GM19035 (cell line): ENCODE measurements at regions not wholly inside any gene's neighbourhood (a gene's known extent, or its start where the extent isn't known, plus 50 kb on each side); places are given as distances from the start of the nearest gene placed in this dataset.
"Not testable (repeated sequence)": the region's sequence is repeated elsewhere in the genome, so short reads cannot be mapped to it uniquely, and the experiment has no call there.

Source experiments
- ATAC-seq: cut with Tn5 transposase; IDR thresholded peaks from one replicate; pipeline ENCODE4 v1.9.1; 2021; ENCODE audit not compliant: unreplicated experiment

DNA sequence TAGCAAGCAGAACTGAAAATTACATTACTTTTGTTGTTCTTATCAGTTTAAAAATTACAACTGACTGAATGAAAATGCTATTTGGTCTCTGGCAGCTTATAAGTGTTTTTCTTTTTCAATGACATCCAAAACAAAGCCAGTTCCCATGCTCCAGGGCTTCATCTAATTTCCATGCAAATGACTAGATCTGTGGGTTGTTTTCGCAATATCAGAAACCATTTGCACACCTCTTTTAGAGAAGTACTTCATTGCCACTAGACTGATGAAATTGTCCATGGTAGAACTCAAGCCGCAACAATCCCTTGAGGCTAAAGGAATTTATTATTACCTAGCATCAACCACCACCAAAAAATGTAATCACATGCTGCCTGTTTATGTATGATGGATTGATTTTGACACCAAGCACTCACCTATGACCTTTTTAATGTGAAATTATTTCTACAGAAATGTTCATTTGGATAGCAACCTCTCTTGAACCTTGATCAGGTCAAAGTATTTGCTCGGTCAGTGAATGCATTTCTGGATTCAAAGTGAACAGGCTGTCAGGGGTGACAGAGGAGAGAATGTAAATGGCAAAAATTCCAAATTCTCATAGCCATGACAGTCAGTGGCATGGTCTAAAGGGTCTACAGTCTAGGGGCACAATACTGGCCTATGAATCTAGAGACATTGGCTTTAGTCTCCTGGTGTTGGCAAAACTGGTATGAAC lies 769.3 kb downstream of the SORCS1 start:
- ATAC-seq, result no peak

DNA sequence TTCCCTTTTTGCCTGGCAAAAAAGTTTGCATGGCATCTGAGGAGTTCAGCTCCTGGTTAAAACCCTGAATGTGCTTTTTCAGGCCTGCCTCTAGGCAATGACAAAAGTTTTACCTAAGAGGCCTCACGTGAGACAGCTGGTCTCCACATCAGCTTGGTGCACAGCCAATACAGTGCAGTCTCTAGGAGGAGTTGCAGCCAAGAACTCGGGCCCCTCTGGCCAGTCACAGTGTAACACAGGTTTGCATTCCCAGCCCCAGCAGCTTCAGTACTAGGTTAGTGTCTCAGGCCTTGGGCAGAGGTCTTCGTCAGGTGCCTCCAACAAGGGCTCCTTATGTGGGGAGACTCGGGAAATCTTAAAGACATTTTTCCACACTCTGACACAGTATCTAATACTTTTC lies 771.7 kb downstream of the SORCS1 start:
- ATAC-seq, result no peak

- no peak for ATAC-seq
These were observed 777.4 kb downstream of the SORCS1 start for GRCh38 chr10:106387063-106387462.

- no peak for ATAC-seq
These were observed 780.0 kb downstream of the SORCS1 start for GRCh38 chr10:106384496-106384895.

GRCh38 chr10:106380706-106381105 lies 783.8 kb downstream of the SORCS1 start:
- ATAC-seq, result no peak

GRCh38 chr10:106378251-106378650 lies 786.3 kb downstream of the SORCS1 start:
- no peak for ATAC-seq

DNA sequence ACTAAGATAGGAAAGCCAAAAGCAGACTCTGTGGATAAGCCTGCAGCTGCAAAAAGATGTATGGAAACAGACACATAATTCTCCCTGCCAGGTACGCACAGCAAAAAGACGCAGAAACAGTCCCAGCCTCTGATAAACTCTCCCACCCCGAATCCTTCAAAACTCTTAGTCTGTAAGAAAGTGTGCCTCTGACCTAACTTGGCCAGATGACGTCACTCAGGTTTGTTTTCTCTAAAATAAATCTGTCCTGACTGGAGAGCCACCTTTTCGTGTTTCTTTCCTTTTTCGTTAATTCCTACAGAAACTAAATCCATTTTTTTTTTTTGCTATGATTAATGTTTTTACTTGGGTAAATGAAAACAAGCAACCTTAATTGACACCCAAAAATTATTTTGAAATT lies 793.8 kb downstream of the SORCS1 start:
- ATAC-seq, result no peak

DNA sequence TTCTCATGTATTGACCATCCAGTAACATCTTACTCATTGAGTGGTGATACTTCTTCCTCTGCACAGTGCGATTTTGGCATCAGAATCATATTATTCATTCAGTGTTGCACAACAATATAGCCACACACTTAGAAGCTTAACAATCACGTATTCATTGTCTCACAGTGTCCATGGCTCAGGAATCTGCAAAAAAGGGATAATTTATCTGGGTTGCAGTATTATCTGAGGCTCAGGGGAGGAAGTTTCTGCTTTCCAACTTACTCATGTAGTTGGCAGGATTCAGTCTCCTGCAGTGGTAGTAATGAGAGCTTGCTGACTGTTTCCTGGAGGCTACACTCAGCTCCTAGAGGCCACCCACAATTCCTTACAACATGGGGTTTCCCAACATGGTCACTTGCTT lies 803.6 kb downstream of the SORCS1 start:
- ATAC-seq, result no peak

- ATAC-seq, result no peak
These were observed 809.1 kb downstream of the SORCS1 start for GRCh38 chr10:106355450-106355849.

DNA sequence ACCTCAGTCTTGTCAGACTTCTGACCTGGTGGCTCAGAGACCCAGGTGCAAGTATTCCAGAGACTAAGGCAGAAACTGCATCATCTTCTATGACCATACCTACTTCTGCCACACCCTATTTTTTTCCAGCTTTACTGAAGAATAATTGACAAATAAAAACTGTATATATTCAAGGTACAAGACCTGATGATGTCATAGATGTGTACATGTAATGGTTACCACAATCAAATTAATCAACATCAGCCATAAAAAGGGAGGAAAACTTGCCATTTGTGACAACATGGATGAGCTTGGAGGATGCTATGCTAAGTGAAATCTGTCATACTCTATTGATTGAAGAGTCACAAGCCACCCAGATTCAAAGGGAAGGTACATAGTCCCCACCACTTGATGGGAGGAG lies 815.6 kb downstream of the SORCS1 start:
- no peak for ATAC-seq

DNA sequence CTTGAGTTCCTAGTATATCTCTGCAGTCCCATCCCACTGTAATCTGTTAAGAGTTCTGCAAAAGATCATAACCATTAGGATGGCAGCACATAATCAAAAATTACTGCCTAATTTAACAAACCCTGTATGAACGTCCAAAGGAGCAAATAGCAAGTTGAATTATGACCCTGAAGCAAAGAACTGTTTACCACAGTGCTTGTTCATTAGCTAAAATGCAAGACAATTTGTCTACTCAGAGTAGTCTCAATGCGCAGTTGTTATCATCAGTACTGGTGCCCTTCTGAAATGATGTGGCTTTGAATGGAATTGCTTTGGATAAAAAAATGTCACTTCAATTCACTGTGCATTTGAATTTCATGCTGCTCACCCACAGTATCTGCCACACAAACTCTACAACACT lies 817.0 kb downstream of the SORCS1 start:
- ATAC-seq, result no peak

- ATAC-seq, result not testable (repeated sequence)
These were observed 821.0 kb downstream of the SORCS1 start for GRCh38 chr10:106343539-106343938.

DNA sequence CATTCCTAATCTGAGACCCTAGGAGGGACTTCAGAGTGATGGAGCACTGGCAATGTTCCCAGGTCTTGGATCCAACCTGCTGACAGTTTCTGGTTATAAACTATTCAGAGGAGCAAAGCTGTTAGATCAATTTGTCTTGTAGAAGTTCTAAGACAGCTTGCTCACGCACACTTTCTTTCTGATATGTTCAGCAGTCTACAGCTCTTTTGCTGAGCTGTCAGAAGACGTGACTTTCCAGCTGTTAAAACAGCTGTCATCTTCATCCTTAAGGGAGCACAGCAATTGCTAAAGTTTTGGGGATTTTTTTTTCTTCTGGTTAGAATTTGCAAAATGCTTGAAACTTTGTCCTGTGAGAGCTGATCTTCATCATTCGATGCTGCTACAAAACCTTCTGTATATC lies 823.1 kb downstream of the SORCS1 start:
- no peak for ATAC-seq

GRCh38 chr10:106338486-106338885 lies 826.0 kb downstream of the SORCS1 start:
- no peak for ATAC-seq

- ATAC-seq, result no peak
These were observed 827.6 kb downstream of the SORCS1 start for GRCh38 chr10:106336874-106337273.

- ATAC-seq, result no peak
These were observed 836.8 kb downstream of the SORCS1 start for GRCh38 chr10:106327747-106328146.

GRCh38 chr10:106320876-106321275 lies 843.6 kb downstream of the SORCS1 start:
- ATAC-seq, result no peak

DNA sequence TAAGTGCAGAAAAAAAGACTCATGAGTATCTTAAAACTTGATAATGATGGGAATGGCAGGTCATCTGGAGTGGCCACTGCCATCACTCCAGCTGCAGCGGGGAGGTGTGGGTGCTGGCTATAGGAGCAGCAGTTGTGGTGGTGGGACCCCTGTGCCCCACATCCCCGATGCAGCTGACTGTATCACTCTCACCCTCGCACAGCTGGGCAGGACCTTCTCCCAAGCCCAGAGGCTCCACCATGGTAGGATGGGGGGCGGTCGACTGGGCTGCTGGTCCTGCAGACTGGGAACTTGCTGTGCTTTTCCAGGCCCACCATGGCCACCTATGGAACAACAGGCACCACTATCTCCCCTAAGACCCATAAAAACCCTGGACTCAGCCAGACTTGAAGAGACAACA lies 844.4 kb downstream of the SORCS1 start:
- ATAC-seq, result no peak

- no peak for ATAC-seq
These were observed 847.0 kb downstream of the SORCS1 start for GRCh38 chr10:106317554-106317953.

DNA sequence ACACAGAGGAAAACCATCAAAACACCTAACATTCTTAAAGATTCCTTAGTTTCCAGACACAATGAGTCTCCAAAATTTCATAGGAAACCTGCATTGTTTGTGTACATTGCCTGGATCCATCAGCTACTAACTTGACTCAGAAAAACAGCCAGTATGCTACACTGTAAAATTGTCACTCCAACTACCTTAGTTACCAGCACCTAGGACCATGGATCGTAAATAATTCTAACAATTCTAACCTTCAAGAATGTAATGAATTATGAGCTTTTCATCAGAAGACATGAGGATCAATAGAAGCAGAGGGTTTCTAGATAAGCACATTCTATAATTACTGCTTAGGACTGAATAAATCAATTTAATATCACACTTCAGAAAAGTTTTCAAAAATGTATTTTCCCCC lies 851.5 kb downstream of the SORCS1 start:
- ATAC-seq, result no peak

DNA sequence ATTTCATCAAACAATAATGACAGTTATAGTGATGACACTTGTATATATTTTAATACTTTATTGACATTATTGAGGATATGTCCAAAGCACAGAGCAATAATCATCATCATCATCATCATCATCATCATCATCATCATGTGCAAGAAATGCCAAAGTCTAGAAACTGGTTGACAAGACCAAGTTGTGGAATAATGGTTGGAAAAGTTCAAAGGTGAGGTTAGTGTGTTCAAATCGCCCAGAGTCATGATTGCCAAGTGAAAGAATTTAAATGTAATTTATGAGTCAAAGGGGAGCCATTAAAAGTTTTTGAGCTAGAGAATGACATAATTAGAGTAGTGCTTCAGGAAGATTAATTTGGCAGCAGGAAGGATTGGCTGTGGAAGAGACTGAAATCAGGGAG lies 852.4 kb downstream of the SORCS1 start:
- ATAC-seq, result no peak

- no peak for ATAC-seq
These were observed 852.9 kb downstream of the SORCS1 start for GRCh38 chr10:106311590-106311989.

GRCh38 chr10:106310596-106310995 lies 853.9 kb downstream of the SORCS1 start:
- ATAC-seq, result no peak
